Immature natural killer cell (primary cell): ENCODE measurements at regions not wholly inside any gene's neighbourhood (a gene's known extent, or its start where the extent isn't known, plus 50 kb on each side); places are given as distances from the start of the nearest gene placed in this dataset.
"Not testable (repeated sequence)": the region's sequence is repeated elsewhere in the genome, so short reads cannot be mapped to it uniquely, and the experiment has no call there.

Experiments used
- DNase-seq, 3 donors: peaks; one replicate each; pipeline ENCODE4 v3.0.0; 2022; ENCODE audit warnings: mixed read lengths in 1 of 3
- H3K27ac Mint-ChIP-seq, 6 donors: one replicate each; pipeline ENCODE4 v1.8.0; 2020; ENCODE audit warnings: mixed read lengths in 6 of 6, mild to moderate bottlenecking in 5 of 6, inconsistent platforms in 4 of 6, moderate library complexity in 3 of 6
- H3K27me3 Mint-ChIP-seq, 3 donors: one replicate each; pipeline ENCODE4 v1.8.0; 2020 to 2021; ENCODE audit warnings: low read depth in 3 of 3, mild to moderate bottlenecking in 3 of 3, mixed read lengths in 3 of 3, moderate library complexity in 3 of 3, inconsistent platforms in 1 of 3
- H3K36me3 Mint-ChIP-seq, 3 donors: one replicate each; pipeline ENCODE4 v1.8.0; 2020; ENCODE audit warnings: mixed read lengths in 3 of 3, inconsistent platforms in 2 of 3, mild to moderate bottlenecking in 2 of 3
- H3K4me1 Mint-ChIP-seq, 2 donors: one replicate each; pipeline ENCODE4 v1.8.0; 2020; ENCODE audit warnings: inconsistent platforms in 2 of 2, mild to moderate bottlenecking in 2 of 2, mixed read lengths in 2 of 2, moderate library complexity in 1 of 2
- H3K4me3 Mint-ChIP-seq, 5 donors: one replicate each; pipeline ENCODE4 v1.8.0; 2020; ENCODE audit warnings: mild to moderate bottlenecking in 5 of 5, mixed read lengths in 5 of 5, inconsistent platforms in 3 of 5, moderate library complexity in 3 of 5
- H3K9me3 Mint-ChIP-seq, 6 donors: one replicate each; pipeline ENCODE4 v1.8.0; 2020; ENCODE audit warnings: mild to moderate bottlenecking in 6 of 6, mixed read lengths in 6 of 6, inconsistent platforms in 4 of 6, moderate library complexity in 3 of 6

DNA sequence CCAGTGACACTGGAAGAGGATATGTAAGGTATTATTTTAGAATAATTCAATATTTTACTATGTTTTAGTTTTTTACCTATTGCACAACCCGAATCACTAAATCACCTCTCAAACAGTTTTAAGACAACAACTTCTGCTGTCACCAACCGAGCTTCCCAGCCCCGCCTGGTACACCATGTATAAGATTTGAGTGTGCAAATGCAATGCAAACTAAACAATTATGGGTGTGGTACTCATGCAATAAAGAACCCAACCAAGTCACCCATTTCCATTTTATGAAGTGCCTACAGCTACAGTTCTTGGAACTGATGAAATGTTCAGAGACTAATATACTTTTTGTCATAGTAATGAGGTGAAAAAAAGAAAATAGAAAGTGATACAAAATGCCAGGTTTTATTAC is 256.2 kb downstream of the TAFA4 start:
- Mint-ChIP-seq H3K4me3 (no peak overlapping the region), H3K36me3 (no peaks in the 10 kb centered on the region), H3K9me3 (no peaks in the 10 kb centered on the region), H3K27me3 (peaks cover 0 to 2% (median 0%) of the 10 kb centered on the region in 3 donors), H3K27ac (no peak overlapping the region), H3K4me1 (no peaks in the 10 kb centered on the region)
- DNase-seq: no peak

DNA sequence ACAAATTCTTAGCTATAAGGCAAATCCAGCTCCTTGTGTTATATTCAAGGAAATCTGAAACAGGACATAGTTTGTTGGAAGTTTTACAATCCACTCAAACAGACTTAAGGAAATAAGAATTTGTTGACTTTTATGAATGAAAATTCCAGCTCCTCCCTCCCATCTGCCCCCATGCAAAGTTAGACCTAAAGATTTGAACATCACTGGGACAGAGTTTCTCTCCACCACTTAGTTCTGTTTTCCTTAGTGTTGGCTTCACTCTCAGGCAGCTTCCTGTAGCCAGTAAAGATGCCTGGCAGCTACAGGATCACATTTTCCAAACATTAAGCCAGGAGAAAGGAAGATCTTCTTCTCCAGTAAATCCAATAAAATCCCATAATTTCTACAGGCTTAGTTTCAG is 265.0 kb downstream of the TAFA4 start:
- H3K4me1 Mint-ChIP-seq: no peaks in the 10 kb centered on the region

DNA sequence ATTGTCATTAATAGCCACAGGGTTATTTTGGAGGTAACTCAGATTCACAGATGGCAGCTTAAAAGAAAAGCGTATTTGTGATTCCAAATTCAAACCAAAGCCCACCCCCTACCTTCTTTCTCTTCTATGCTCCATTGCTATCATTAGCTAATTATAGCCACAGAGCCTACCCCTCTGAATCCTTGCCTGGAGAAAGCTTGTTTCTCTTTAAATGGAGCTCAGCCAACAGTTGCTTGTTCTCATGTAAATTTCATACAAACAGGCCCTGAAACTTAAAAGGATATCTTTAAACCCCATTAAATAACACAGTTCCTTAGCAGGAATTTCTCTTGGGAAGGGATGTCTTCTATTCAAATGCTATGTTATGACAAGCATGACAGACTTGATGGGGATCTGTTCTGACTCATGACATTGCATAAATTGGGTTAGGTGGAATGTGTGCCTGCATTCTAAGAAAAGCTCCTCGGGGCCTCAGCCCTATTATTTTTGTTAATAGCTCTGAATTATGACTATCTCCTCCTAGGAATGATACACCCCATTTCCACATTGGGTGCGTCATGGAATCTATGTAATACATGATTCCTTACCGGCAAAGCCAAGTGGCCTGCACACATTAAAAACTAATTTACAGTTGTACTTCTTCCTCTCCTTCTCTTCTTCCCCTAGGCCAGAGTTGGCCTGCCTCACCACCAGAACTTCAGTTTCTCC is 265.8 kb downstream of the TAFA4 start:
- H3K4me3 Mint-ChIP-seq: no peak overlapping the region
- H3K4me1 Mint-ChIP-seq: no peaks in the 10 kb centered on the region
- DNase-seq: no peak
- peaks cover 0 to 2% (median 0%) of the 10 kb centered on the region in 3 donors for H3K27me3 Mint-ChIP-seq
- H3K27ac Mint-ChIP-seq: no peak overlapping the region
- H3K9me3 Mint-ChIP-seq: peaks cover 0 to 3% (median 0%) of the 10 kb centered on the region in 6 donors
- H3K36me3 Mint-ChIP-seq: no peaks in the 10 kb centered on the region

More for the DNA sequence above, 265.0 kb downstream of the TAFA4 start:
- Mint-ChIP-seq H3K27me3 (peaks cover 0 to 3% (median 0%) of the 10 kb centered on the region in 3 donors), H3K27ac (no peak overlapping the region), H3K9me3 (peaks cover 0 to 3% (median 0%) of the 10 kb centered on the region in 6 donors), H3K36me3 (no peaks in the 10 kb centered on the region), H3K4me3 (no peak overlapping the region)
- DNase-seq: no peak

DNA sequence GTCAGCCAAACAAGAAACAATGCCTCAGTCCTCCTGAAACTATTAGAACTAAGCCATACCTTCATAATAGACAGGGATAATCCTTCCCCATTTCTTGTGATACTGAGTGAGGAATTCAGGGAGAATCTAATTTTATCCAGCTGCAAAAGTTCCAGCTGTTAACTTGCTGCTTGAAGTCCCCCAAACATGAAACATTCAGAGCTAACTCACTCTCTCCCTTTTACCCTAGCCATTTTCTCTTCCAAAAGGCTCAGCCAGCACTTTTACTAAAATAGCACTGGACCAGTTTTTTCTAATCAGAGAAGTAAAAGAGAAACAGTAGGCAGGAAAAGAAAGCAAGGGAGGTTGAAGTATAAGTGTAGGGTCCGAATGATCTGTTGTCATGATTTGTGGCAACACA is 268.1 kb downstream of the TAFA4 start:
- no peaks in the 10 kb centered on the region for H3K4me1 Mint-ChIP-seq
- DNase-seq: no peak
- H3K4me3 Mint-ChIP-seq: no peak overlapping the region
- H3K36me3 Mint-ChIP-seq: no peaks in the 10 kb centered on the region
- H3K9me3 Mint-ChIP-seq: peaks cover 0 to 3% (median 0%) of the 10 kb centered on the region in 6 donors
- H3K27me3 Mint-ChIP-seq: peaks cover 0 to 2% (median 1%) of the 10 kb centered on the region in 3 donors
- no peak overlapping the region for H3K27ac Mint-ChIP-seq

DNA sequence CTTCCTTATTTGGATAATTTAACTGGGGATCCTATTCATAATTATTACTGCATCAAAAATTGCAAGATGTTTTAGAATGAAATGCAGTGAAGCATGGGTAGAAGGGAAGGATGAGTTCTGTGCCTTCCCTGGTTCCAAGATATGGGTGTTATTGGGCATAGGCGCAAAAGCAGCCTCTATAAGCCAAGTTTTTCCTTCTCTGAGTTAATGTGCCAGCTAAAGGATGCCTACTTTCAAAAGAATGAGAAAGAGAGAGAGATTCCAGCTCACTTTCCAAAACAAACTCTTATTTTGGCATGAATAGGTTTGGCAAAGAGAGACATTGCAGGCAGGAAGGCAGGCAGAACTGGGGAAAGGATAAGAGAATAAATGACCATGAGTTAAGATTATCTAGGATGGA is 270.2 kb downstream of the TAFA4 start:
- Mint-ChIP-seq H3K4me1 (no peaks in the 10 kb centered on the region), H3K27me3 (peaks cover 0 to 2% (median 1%) of the 10 kb centered on the region in 3 donors), H3K4me3 (no peak overlapping the region), H3K27ac (no peak overlapping the region), H3K9me3 (peaks cover 0 to 3% (median 0%) of the 10 kb centered on the region in 6 donors), H3K36me3 (no peaks in the 10 kb centered on the region)
- DNase-seq: no peak

DNA sequence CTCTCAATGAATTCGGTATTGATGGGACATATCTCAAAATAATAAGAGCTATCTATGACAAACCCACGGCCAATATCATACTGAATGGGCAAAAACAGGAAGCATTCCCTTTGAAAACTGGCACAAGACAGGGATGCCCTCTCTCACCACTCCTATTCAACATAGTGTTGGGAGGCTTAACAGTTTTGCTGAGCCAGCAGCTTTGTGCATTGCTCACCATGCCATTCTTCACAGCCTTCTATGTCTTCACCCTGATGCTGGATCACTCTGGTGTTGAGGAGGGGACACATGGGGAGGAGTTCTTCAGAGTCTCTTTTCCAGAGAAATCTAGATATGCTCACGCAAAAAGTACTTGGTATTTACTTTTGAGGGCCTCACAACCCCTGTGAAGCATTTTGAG is 281.7 kb downstream of the TAFA4 start:
- DNase-seq, H3K27me3 Mint-ChIP-seq, H3K4me1 Mint-ChIP-seq: not testable (repeated sequence)

DNA sequence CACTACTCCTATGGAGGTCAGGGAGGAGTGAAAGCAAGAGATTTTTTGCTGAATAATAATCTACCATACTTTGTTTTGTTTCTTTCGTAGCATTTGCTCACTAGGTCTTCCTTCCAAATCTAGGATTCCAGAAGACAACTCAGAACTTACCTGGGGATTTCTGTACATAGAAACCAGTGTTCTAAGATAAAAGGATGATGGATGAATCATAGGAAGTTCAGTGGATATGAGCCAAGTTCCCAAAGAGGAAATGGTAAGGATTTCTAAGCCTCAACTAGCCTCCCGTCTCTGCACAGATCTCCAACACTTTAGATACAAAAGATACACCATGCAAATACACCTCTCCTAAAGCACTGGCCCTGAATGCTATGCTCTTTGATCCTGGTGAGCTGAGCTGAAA is 283.9 kb downstream of the TAFA4 start:
- no peaks in the 10 kb centered on the region for H3K4me1 Mint-ChIP-seq
- H3K4me3 Mint-ChIP-seq: no peak overlapping the region
- H3K27me3 Mint-ChIP-seq: no peaks in the 10 kb centered on the region
- H3K27ac Mint-ChIP-seq: no peak overlapping the region
- H3K36me3 Mint-ChIP-seq: no peaks in the 10 kb centered on the region
- peaks cover 0 to 6% (median 0%) of the 10 kb centered on the region in 6 donors for H3K9me3 Mint-ChIP-seq
- DNase-seq: no peak

More for the DNA sequence above, 281.7 kb downstream of the TAFA4 start:
- not testable (repeated sequence) for H3K36me3 Mint-ChIP-seq, H3K4me3 Mint-ChIP-seq, H3K27ac Mint-ChIP-seq, H3K9me3 Mint-ChIP-seq

DNA sequence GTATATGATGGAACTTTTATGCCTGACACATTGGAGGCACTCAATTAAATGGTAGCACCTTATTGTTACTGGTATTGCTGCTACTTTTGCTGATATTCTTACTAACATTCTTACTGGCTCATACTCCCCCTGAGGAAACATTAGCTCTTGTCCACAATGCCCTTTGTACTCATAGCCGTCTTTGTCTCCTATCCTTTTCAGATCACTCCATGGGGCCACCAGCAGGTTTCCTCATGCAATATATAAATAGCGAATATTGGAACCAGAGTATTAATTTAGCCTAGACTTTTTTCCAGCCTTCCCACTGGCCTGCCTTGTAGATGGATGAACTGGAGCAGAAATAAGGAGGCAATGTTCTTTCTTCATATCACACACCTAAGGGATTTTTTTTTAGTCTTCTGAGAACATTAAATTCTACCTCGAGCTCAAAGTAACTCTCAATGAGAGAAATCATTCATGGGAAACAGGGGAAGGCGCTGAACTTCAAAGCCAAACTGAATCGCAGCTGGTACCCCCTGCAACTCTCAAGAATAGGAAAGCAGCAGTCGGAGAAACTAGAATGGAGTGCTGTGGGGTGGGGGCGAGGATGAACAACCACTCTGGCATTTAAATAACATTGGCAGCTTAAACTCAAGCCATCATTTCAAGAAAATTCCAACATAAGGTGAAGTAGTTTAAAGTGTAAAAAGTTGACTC is 300.3 kb downstream of the TAFA4 start:
- Mint-ChIP-seq H3K27me3 (peaks cover 0 to 1% (median 1%) of the 10 kb centered on the region in 3 donors), H3K4me1 (no peaks in the 10 kb centered on the region), H3K36me3 (peaks cover 0 to 2% (median 0%) of the 10 kb centered on the region in 3 donors), H3K4me3 (no peak overlapping the region), H3K27ac (no peak overlapping the region), H3K9me3 (peaks cover 2 to 10% (median 5%) of the 10 kb centered on the region in 6 donors)
- DNase-seq: no peak

DNA sequence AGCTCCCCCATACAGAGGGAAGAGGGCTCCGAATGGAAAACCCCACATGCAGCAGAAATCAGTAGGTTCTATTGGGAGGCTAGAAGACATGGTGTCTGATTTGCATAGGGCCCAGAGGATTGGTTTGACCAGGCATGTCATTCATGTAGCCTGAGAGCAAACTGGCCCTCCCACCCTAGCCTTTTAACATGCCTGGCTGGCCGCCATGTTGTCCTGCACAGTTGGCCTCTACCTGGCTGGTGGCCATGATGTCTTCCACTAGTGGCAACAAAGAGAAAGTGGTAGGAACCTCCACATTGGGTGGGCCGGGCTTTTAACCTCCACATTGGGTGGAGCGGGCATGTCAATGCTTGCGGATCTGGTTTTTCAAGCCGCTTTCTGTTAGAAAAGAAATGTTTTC is 312.1 kb downstream of the TAFA4 start:
- Mint-ChIP-seq H3K27me3 (peaks cover 0 to 3% (median 0%) of the 10 kb centered on the region in 3 donors), H3K27ac (no peak overlapping the region), H3K4me3 (no peak overlapping the region), H3K9me3 (peaks cover 0 to 3% (median 0%) of the 10 kb centered on the region in 6 donors), H3K36me3 (no peaks in the 10 kb centered on the region), H3K4me1 (no peaks in the 10 kb centered on the region)
- DNase-seq: no peak

DNA sequence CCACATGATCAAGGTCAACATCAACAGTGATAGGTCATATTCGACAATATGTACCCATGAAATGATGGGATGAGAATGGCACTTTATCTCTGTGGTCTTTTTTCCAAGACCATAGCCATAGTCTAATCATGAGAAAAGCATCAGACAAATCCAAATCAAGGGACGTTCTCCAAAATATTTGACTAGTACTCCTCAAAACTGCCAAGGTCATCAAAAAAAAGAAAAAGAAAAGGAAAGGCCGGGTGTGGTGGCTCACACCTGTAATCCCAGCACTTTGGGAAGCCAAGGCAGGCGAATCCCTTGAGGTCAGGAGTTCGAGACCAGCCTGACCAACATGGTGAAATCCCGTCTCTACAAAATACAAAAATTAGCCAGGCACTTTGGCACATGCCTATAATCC is 318.3 kb downstream of the TAFA4 start:
- Mint-ChIP-seq H3K4me1 (no peaks in the 10 kb centered on the region), H3K9me3 (peaks cover 1 to 15% (median 6%) of the 10 kb centered on the region in 6 donors), H3K36me3 (no peaks in the 10 kb centered on the region), H3K4me3 (no peak overlapping the region), H3K27me3 (no peaks in the 10 kb centered on the region), H3K27ac (no peak overlapping the region)
- no peak for DNase-seq

DNA sequence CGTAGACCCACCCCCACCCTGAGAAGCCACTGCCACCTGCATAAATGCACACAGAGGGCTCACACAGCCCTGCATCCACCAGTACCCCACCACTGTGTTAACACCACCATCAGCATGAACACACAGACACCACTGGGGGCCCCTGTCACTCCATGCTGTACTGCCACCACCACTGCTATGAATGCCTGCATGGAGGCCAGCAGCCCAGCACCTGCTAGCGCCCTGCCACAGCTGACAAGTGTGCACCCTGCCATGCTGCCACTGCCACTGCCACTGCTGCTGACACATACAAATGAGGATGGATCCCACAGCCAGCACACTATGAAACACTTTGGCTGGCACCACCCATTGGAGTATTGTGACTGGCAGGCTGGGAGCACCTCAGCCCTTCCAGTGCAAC is 361.0 kb downstream of the TAFA4 start:
- Mint-ChIP-seq H3K36me3 (no peaks in the 10 kb centered on the region), H3K27me3 (peaks cover 0 to 2% (median 0%) of the 10 kb centered on the region in 3 donors), H3K27ac (no peak overlapping the region), H3K4me3 (no peak overlapping the region), H3K4me1 (no peaks in the 10 kb centered on the region), H3K9me3 (peaks cover 0 to 14% (median 6%) of the 10 kb centered on the region in 6 donors)
- DNase-seq: no peak

DNA sequence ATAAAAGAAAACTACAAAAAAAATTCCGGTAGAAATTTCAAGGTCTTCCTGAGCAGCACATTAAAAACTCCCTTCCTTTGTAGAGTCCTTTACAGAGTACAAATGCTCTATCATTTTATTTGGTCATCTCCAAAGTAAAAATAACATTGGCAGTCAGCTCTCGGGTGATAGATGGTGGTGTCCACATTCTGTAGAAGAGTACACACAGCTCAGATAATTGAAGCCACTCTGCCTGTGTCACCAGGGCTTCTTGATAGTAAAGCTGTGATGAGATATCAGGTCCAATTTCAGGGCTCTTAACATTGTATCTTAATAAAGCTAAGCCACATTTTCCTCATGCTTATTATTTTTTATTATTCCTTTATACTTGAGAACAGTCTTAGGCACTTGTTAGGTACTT is 371.6 kb downstream of the TAFA4 start:
- Mint-ChIP-seq H3K27me3 (no peaks in the 10 kb centered on the region), H3K4me1 (no peaks in the 10 kb centered on the region), H3K36me3 (no peaks in the 10 kb centered on the region), H3K4me3 (no peak overlapping the region), H3K9me3 (peaks cover 0 to 5% (median under 1%) of the 10 kb centered on the region in 6 donors), H3K27ac (no peak overlapping the region)
- DNase-seq: no peak

DNA sequence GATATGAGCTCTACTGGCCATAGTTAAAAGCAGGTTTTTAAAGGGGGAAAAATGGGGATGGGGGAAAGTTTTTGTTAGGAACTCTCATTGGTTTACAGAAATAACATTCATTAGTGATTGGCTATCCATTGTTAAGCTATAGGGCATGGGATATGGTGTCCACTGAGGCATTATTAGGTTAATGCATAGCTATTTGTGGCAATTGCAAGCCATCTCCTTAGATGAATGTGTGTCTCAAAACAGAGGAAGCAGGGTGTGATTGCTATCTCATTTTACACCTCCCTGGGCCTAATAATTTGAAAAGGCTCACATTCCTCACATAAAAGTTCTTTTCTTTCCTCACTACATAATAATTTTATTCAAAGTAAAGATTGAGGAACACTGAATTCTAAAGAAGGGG is 396.6 kb downstream of the TAFA4 start:
- Mint-ChIP-seq H3K36me3 (no peaks in the 10 kb centered on the region), H3K4me3 (no peak overlapping the region), H3K27ac (no peak overlapping the region), H3K9me3 (peaks cover 2 to 8% (median 5%) of the 10 kb centered on the region in 6 donors), H3K27me3 (no peaks in the 10 kb centered on the region), H3K4me1 (no peaks in the 10 kb centered on the region)
- no peak for DNase-seq

DNA sequence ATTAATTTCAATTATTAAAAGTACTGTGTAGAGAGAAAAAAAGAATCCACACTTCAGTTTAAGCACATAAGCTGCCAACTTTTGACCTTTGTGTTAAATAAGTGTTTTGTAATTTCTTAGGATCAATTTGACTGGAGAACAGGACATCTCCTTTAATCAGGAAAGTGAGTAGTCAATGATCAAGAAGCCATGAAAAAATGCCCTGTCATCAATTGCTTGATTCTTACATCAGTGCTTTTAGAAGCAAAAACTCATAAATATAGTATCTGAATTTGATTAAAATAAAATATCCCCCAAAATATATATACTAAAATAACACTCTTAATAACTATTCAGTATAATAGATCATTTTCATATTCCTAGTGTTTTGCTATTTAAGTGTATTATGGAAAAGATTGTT is 409.0 kb downstream of the TAFA4 start:
- Mint-ChIP-seq H3K4me1 (no peaks in the 10 kb centered on the region), H3K4me3 (no peak overlapping the region), H3K27me3 (no peaks in the 10 kb centered on the region), H3K9me3 (peaks cover 0 to 7% (median 2%) of the 10 kb centered on the region in 6 donors), H3K36me3 (peaks cover 0 to 3% (median 0%) of the 10 kb centered on the region in 3 donors), H3K27ac (no peak overlapping the region)
- DNase-seq: no peak
